ENCODE measurements at regions not wholly inside any gene's neighbourhood (a gene's known extent, or its start where the extent isn't known, plus 50 kb on each side); places are given as distances from the start of the nearest gene placed in this dataset.

DNA sequence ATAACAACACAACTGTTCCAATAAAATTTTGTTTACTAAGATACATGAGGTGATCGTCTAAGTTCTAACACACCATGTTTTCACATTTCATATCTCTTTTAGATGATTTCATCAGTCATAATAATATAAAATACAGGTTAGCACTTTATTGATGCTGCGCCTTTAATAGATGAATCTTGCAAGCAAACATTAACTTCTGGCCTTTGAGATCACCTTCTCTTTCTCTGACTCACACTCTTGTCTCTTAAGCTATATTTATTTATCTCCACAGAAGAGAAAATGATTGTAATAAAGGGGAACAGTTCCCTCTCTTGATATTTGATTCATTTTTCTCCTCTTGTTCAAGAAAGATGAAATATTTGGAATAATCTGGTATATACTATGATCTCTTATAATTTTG is 603.3 kb upstream of the POU3F3 start:
- no peaks in the 10 kb centered on the region for H3K9me3 ChIP-seq (ENCODE audit: low read length)
- H3K9ac ChIP-seq (ENCODE audit: low read length): no peak overlapping the region
- H3K4me3 ChIP-seq (ENCODE audit: low read depth in 1 of 2, low read length in 2 of 2): no peak overlapping the region
- H3K27me3 ChIP-seq (ENCODE audit: control insufficient read depth in 1 of 2, insufficient read depth in 2 of 2, low read length in 2 of 2): no peaks in the 10 kb centered on the region
- H3K27ac ChIP-seq (ENCODE audit: low read depth, low read length): no peak overlapping the region
- H3K36me3 ChIP-seq (ENCODE audit: insufficient read depth, low read length): no peaks in the 10 kb centered on the region
- no peaks in the 10 kb centered on the region for H3K4me1 ChIP-seq (ENCODE audit: insufficient read depth, low read length)

DNA sequence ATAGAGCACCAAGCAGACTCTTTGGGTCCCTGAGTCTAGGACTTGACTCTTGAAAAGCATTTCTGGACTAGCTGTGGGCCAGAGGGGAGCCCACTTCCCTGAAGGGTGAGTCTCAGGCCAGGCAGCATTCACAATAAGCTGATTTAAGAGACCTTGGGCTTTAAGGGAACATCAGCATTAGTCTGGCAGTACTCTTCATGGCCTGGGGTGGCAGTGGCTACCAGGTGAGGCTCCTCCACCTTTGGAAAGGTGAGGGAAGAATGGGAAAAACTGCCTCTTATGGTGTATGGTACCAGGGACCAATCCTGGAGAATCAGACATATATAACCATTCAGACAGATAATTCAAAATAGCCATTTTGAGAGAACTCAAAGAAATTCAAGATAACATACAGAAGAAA is 599.9 kb upstream of the POU3F3 start:
- no peaks in the 10 kb centered on the region for H3K36me3 ChIP-seq (ENCODE audit: insufficient read depth, low read length)
- H3K9me3 ChIP-seq (ENCODE audit: low read length): no peaks in the 10 kb centered on the region

DNA sequence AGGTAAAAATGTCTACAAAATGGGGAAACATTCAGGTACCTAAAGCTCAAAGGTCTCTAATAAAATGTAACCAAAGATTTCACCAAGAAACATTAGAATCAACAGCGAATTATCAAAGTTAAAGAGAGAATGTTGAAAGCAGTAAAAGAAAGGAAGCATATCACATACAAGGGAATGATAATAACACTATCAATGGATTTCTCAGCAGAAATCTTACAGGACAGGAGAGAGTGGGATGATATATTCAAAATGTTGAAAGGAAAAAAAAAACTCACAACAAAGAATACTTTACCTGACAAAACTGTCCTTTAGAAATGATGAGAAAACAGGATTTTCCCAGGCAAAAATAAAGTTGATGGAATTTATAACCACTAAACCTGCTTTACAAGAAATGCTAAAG is 591.2 kb upstream of the POU3F3 start:
- no peaks in the 10 kb centered on the region for H3K9me3 ChIP-seq (ENCODE audit: low read length)
- no peaks in the 10 kb centered on the region for H3K27me3 ChIP-seq (ENCODE audit: control insufficient read depth in 1 of 2, insufficient read depth in 2 of 2, low read length in 2 of 2)
- no peak overlapping the region for H3K4me3 ChIP-seq (ENCODE audit: low read depth in 1 of 2, low read length in 2 of 2)
- no peaks in the 10 kb centered on the region for H3K36me3 ChIP-seq (ENCODE audit: insufficient read depth, low read length)
- H3K9ac ChIP-seq (ENCODE audit: low read length): no peak overlapping the region
- H3K4me1 ChIP-seq (ENCODE audit: insufficient read depth, low read length): no peaks in the 10 kb centered on the region
- H3K27ac ChIP-seq (ENCODE audit: low read depth, low read length): no peak overlapping the region

More for the DNA sequence above, 599.9 kb upstream of the POU3F3 start:
- Histone ChIP-seq H3K27ac (ENCODE audit: low read depth, low read length) (no peak overlapping the region), H3K27me3 (ENCODE audit: control insufficient read depth in 1 of 2, insufficient read depth in 2 of 2, low read length in 2 of 2) (no peaks in the 10 kb centered on the region), H3K4me3 (ENCODE audit: low read depth in 1 of 2, low read length in 2 of 2) (no peak overlapping the region), H3K9ac (ENCODE audit: low read length) (no peak overlapping the region), H3K4me1 (ENCODE audit: insufficient read depth, low read length) (no peaks in the 10 kb centered on the region)

DNA sequence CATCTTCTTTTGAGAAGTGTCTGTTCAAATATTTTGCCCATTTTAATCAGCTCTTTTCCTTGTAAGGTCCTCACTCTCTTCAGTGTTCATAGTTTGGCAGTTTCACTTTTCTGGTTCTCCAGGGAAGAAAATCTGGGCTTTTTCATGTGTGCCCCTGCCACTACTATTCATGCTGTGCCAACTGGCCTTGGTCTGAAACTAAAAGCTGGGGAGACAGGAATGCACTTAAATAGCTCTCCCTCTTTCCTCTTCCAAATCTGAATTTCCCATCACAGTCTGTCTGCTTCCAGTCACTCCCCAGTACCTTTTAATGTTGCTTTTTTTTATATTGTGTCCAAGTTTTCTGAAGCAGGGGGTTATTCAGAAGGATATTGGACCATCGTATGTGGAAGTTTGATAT is 574.3 kb upstream of the POU3F3 start:
- H3K9ac ChIP-seq (ENCODE audit: low read length): no peak overlapping the region
- no peak overlapping the region for H3K4me3 ChIP-seq (ENCODE audit: low read depth in 1 of 2, low read length in 2 of 2)
- no peaks in the 10 kb centered on the region for H3K4me1 ChIP-seq (ENCODE audit: insufficient read depth, low read length)
- H3K27ac ChIP-seq (ENCODE audit: low read depth, low read length): no peak overlapping the region
- H3K9me3 ChIP-seq (ENCODE audit: low read length): no peaks in the 10 kb centered on the region
- H3K27me3 ChIP-seq (ENCODE audit: control insufficient read depth in 1 of 2, insufficient read depth in 2 of 2, low read length in 2 of 2): no peaks in the 10 kb centered on the region
- no peaks in the 10 kb centered on the region for H3K36me3 ChIP-seq (ENCODE audit: insufficient read depth, low read length)

DNA sequence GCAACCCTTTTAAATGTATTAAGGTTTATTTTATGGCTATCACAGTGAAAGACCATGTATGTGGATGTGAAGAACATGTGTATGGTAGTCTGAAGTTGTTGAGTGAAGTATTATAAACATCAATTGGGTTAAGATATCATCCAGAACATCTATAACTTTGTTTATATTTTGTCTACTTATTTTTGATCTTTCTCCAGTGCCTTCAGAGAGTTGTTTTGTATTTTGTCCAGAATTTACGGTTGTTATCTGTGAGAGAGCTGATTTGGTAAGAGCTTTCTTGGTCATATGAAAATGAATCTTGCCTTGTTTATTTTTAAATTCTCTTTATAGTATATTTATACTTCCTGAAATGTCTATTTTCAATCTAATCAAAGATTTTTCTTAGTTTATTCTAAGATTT is 573.7 kb upstream of the POU3F3 start:
- Histone ChIP-seq H3K27ac (ENCODE audit: low read depth, low read length) (no peak overlapping the region), H3K4me1 (ENCODE audit: insufficient read depth, low read length) (no peaks in the 10 kb centered on the region), H3K36me3 (ENCODE audit: insufficient read depth, low read length) (no peaks in the 10 kb centered on the region), H3K9me3 (ENCODE audit: low read length) (no peaks in the 10 kb centered on the region), H3K4me3 (ENCODE audit: low read depth in 1 of 2, low read length in 2 of 2) (no peak overlapping the region), H3K27me3 (ENCODE audit: control insufficient read depth in 1 of 2, insufficient read depth in 2 of 2, low read length in 2 of 2) (no peaks in the 10 kb centered on the region), H3K9ac (ENCODE audit: low read length) (no peak overlapping the region)

DNA sequence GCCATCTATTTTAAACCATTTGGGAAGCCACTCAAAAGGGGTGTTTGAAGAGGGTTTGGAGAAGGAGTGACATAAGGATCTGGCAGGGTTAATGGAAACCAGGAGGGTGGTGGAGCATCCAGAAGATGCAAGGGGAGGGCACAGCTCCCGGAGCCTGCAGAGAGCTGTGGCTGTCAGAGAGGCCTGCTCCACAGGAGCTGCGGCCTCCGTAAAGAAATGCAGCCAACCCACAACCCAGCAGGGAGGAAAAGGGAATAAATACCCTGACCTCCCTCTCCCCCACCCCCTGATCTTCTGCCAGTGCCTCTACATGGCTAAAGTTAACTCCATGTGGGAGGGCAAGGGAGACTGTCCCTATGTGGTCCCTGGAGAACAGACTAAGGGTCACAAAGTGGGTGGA is 567.1 kb upstream of the POU3F3 start:
- H3K9me3 ChIP-seq (ENCODE audit: low read length): no peaks in the 10 kb centered on the region
- H3K9ac ChIP-seq (ENCODE audit: low read length): no peak overlapping the region
- no peak overlapping the region for H3K4me3 ChIP-seq (ENCODE audit: low read depth in 1 of 2, low read length in 2 of 2)
- no peak overlapping the region for H3K27ac ChIP-seq (ENCODE audit: low read depth, low read length)
- H3K36me3 ChIP-seq (ENCODE audit: insufficient read depth, low read length): no peaks in the 10 kb centered on the region
- no peaks in the 10 kb centered on the region for H3K4me1 ChIP-seq (ENCODE audit: insufficient read depth, low read length)
- no peaks in the 10 kb centered on the region for H3K27me3 ChIP-seq (ENCODE audit: control insufficient read depth in 1 of 2, insufficient read depth in 2 of 2, low read length in 2 of 2)

DNA sequence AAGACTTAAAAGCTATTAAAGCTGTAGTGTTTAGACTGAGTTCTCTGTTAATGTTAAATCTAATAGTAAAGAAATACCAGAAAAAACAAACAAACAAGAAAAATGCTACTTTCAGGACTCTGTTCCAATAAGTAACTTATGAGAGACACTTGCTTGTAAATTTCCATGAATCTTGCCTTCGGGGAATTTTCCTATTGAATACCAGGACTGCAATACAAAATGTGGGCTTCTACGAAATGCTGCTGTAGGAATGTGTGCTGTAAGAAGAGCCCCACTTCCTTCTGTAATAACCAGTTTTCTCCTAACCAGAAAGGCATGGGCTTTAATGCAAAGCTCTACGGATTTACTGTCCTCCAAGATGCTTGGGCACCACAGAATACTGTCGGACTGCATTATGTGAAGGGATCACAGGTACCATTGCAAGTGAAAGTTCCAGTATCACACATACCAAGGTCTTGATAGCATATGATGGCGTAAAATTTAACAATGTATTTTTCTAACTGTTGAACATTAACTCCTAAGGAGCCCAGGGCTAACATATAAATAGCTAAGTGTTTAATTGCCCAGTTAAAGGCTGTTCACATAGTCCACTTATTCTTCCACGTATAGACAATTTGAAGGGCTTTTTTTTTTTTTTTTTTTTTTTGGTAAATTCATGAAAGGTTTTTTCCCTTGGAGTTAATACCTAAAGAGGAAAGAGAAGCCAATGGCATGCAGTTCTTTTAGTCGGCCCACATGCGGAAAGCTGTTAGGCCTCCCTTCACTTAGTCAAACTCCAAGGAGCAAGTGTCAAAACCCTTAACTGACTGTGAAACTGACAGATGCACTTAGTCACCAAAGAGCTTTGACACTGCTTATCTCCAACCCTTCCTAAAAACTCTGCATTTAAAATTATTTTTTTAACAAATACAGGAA is 564.0 kb upstream of the POU3F3 start:
- Histone ChIP-seq H3K27ac (ENCODE audit: low read depth, low read length) (no peak overlapping the region), H3K27me3 (ENCODE audit: control insufficient read depth in 1 of 2, insufficient read depth in 2 of 2, low read length in 2 of 2) (no peaks in the 10 kb centered on the region), H3K4me3 (ENCODE audit: low read depth in 1 of 2, low read length in 2 of 2) (no peak overlapping the region), H3K36me3 (ENCODE audit: insufficient read depth, low read length) (no peaks in the 10 kb centered on the region), H3K9me3 (ENCODE audit: low read length) (no peaks in the 10 kb centered on the region), H3K4me1 (ENCODE audit: insufficient read depth, low read length) (no peaks in the 10 kb centered on the region), H3K9ac (ENCODE audit: low read length) (no peak overlapping the region)

DNA sequence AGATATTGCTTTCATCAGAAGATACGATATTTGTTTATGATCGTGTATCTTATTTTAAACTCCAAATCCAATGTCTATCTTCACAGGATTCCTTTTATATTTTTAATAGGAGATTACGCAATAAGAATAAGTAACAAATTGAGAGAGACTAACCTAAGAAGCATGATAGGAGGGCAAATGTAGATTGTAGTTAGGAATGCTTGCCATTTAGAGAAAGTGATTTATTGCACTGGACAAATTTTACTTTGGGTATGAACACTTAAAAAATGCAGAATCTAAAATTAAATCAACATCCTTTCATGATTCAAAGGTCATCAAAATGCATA is 563.4 kb upstream of the POU3F3 start:
- H3K36me3 ChIP-seq (ENCODE audit: insufficient read depth, low read length): no peaks in the 10 kb centered on the region
- no peaks in the 10 kb centered on the region for H3K27me3 ChIP-seq (ENCODE audit: control insufficient read depth in 1 of 2, insufficient read depth in 2 of 2, low read length in 2 of 2)
- H3K9ac ChIP-seq (ENCODE audit: low read length): no peak overlapping the region
- H3K4me3 ChIP-seq (ENCODE audit: low read depth in 1 of 2, low read length in 2 of 2): no peak overlapping the region
- no peak overlapping the region for H3K27ac ChIP-seq (ENCODE audit: low read depth, low read length)
- no peaks in the 10 kb centered on the region for H3K9me3 ChIP-seq (ENCODE audit: low read length)
- H3K4me1 ChIP-seq (ENCODE audit: insufficient read depth, low read length): no peaks in the 10 kb centered on the region

DNA sequence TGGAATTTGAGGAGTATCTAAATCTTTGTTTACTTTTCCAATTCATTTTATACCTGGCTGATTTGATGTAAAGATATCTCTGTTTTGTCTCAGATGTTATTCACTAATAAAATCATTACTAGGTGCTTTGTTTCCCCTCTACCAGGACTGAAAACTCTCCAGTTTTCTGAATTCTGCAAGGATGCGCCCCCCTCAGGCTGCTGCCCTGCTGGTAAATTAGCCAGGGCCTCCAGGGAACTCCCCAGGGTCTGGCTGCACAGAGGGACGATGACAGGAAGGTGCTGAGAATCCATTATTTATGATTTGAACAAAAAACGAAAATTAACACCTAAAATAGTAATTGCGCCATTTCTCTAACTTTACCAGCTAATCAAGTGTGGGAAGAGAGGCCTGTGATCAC is 541.2 kb upstream of the POU3F3 start:
- Histone ChIP-seq H3K36me3 (ENCODE audit: insufficient read depth, low read length) (no peaks in the 10 kb centered on the region), H3K27me3 (ENCODE audit: control insufficient read depth in 1 of 2, insufficient read depth in 2 of 2, low read length in 2 of 2) (no peaks in the 10 kb centered on the region), H3K9ac (ENCODE audit: low read length) (no peak overlapping the region), H3K9me3 (ENCODE audit: low read length) (no peaks in the 10 kb centered on the region), H3K27ac (ENCODE audit: low read depth, low read length) (no peak overlapping the region), H3K4me1 (ENCODE audit: insufficient read depth, low read length) (no peaks in the 10 kb centered on the region), H3K4me3 (ENCODE audit: low read depth in 1 of 2, low read length in 2 of 2) (no peak overlapping the region)

DNA sequence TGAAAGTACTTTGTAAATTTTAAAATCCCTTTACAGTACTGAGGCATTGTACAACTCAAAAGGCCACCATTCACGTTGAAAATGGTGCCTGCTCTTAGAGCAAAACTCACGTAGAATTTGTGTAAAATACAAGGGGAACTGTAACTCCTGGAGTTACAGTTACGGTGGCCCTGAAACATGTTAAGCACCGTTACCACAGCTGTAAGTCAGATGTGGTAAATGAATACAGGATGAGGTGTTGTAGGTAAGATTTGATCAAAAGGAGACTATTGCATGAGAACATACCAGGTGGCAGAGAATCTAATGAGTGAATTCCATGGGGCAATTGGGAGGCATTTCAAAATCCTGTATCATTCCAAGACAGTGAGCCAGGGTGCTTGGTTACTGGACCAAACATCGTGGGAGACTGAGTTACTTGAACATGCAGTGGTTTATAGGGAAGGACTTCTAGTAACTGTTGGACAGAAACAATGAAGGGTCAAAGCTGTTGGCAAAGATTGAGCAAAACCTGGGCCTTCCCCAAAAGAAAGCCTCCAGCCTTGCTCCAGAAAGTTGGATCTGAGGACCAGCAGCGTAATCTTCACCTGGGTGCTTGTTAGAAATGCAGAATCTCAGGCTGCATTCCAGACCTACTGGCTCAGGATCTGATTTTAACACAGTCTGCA is 535.8 kb upstream of the POU3F3 start:
- H3K36me3 ChIP-seq (ENCODE audit: insufficient read depth, low read length): no peaks in the 10 kb centered on the region
- H3K4me3 ChIP-seq (ENCODE audit: low read depth in 1 of 2, low read length in 2 of 2): no peak overlapping the region
- H3K4me1 ChIP-seq (ENCODE audit: insufficient read depth, low read length): no peaks in the 10 kb centered on the region
- no peaks in the 10 kb centered on the region for H3K9me3 ChIP-seq (ENCODE audit: low read length)
- H3K9ac ChIP-seq (ENCODE audit: low read length): no peak overlapping the region
- no peak overlapping the region for H3K27ac ChIP-seq (ENCODE audit: low read depth, low read length)
- no peaks in the 10 kb centered on the region for H3K27me3 ChIP-seq (ENCODE audit: control insufficient read depth in 1 of 2, insufficient read depth in 2 of 2, low read length in 2 of 2)

DNA sequence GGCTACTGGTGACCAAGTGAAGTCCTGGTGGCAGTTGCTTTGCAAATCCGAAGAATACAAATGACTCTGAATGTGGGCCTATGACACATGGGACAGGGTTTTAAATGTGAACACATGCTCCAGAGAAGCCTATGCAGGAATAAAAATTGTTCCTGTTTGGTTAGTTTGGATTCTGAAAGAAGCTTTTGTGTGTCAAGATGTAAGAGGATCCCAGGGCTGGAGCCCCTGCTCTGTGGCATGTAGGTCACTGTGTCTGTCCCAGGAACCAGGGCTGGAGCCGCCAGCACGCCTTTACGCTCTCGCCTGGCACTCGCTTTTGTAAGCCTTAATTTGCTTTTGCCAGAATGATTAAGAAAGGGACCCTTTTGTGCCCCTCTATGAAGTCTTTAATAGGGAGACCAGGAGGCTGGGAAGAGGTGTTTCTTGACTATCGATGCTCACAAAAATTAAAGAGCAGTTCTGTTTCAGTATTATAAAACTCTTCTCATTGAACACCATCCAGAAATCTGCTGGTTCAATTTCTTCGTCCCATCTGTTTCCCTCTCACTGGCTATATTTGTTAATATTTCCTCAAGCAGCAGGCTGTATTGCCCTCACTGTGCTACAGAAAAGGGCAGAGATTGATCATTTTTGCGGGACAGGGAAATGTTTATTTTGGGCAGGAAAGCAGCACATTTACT is 532.7 kb upstream of the POU3F3 start:
- Histone ChIP-seq H3K9ac (ENCODE audit: low read length) (no peak overlapping the region), H3K36me3 (ENCODE audit: insufficient read depth, low read length) (no peaks in the 10 kb centered on the region), H3K4me1 (ENCODE audit: insufficient read depth, low read length) (no peaks in the 10 kb centered on the region), H3K27ac (ENCODE audit: low read depth, low read length) (no peak overlapping the region), H3K27me3 (ENCODE audit: control insufficient read depth in 1 of 2, insufficient read depth in 2 of 2, low read length in 2 of 2) (no peaks in the 10 kb centered on the region), H3K4me3 (ENCODE audit: low read depth in 1 of 2, low read length in 2 of 2) (no peak overlapping the region), H3K9me3 (ENCODE audit: low read length) (no peaks in the 10 kb centered on the region)
